Left lobe of liver (tissue), 2 donors: ENCODE measurements at regions not wholly inside any gene's neighbourhood (a gene's known extent, or its start where the extent isn't known, plus 50 kb on each side); places are given as distances from the start of the nearest gene placed in this dataset.
"Not testable (repeated sequence)": the region's sequence is repeated elsewhere in the genome, so short reads cannot be mapped to it uniquely, and the experiment has no call there.

Experiments
- ATAC-seq: fragments of 200-7000 bp; cut with Tn5 transposase; one replicate; pipeline ENCODE4 v1.9.1; 2020; ENCODE audit warnings: mild to moderate bottlenecking, moderate library complexity
- DNase-seq: peaks from one replicate; pipeline ENCODE4 v3.0.0-alpha.2; 2020; ENCODE audit warnings: low spot score
- donor health status: DM: no; HTN: no; CAD: no; lungs with moderate emphysema.
- donor health status: DM: no; HTN: yes; CAD: no.

DNA sequence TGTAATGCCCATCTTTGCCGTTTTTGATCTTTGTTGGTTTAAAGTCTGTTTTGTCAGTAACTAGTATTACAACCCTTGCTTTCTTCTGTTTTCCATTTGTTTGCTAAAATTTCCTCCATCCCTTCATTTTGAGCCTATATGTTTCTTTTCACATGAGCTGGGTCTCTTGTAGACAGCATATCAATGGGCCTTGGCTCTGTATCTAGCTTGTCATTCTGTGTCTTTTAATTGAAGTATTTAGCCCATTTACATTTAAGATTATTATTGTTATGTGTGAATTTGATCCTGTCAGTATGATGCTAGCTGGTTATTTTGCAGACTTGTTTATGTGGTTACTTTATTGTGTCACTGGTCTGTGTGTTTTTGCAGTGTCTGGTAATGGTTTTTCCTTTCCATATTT is 913.2 kb downstream of the TRHDE start:
- ATAC-seq = no peak
- no peak for DNase-seq

GRCh38 chr12:73186272-73186671 is 914.1 kb downstream of the TRHDE start:
- DNase-seq (no peak), ATAC-seq (no peak)

GRCh38 chr12:73187765-73188164 is 915.6 kb downstream of the TRHDE start:
- no peak for DNase-seq
- no peak for ATAC-seq

DNA sequence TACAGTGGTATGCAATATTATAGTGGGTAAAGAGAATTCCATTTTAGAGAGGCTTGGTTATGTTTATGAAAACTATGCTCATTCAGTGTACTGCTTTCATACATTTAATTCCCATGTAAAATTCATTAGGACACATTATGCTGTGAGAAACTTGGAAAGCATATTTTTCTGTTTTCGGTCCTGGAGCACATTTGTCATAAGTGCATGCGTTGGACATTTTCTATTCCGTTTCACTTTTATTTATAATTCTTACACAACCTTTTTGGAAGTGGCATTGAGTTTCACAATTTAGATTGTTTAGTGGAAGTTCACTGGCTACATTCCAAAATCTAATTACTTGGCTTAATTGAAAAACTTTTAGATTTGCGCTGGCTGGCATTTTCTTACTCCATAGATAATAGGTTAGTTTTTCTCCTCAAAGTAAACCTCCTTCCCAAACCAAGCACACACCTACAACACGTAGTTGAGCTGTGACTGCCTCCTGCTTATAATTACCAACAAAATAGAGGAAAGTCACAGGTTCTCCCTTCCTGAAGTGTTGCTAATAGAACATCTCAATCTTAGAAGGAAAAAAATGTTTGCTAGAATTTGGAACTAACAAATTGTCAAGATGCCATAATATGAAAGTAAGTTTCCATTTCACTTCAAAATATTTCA is 938.5 kb downstream of the TRHDE start:
- ATAC-seq (peak; percentile 64), DNase-seq (no peak)

- ATAC-seq (peak; percentile 66), DNase-seq (no peak)
Measured at GRCh38 chr12:73220951-73221350, 948.8 kb downstream of the TRHDE start.

DNA sequence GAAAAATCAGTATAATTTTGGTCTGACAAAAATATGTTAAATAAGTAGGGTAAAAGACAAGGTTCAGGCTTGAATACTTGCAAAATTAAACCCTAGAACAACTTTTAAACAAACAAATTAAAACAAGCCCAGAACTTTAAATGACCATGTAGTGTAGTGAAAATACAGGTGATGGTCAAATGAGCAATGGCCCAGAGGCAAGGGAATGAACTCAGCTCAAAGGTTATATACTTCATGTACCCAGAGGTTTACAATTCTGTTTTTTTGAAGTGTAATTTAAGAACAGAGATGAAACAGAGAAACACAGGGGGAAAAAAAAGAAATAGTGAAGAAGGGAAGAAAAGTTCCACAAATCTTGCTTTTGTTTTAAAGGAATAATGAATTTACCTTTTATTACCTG is 949.2 kb downstream of the TRHDE start:
- no peak for DNase-seq
- peak; percentile 70 for ATAC-seq

GRCh38 chr12:73221836-73222235 is 949.7 kb downstream of the TRHDE start:
- ATAC-seq (no peak), DNase-seq (no peak)

DNA sequence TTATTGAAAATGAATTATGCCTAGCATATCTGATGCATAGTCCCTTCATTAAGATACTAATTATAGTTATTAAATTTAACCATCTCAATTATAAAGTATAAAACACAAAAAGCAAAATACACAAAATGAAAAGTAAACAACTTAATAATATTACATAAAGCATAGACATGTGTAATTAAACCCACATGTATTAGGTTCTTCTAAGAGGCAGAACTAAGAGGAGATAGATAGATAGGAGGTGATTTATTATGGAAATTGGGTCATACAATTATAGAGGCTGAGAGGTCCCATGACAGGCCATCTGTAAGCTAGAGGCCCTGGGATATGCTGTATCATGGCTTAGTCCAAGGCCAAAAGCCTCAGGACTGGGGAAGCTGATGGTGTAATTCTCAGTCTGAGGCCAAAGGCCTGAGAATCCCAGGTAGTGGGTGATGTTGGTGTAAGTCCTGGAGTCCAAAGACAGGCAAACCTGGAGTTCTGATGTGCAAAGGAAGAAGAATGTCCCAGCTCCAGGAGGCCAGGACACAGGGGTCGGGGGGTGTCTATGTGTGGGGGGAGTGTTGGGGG is 953.3 kb downstream of the TRHDE start:
- DNase-seq = no peak
- ATAC-seq = peak; percentile 83

DNA sequence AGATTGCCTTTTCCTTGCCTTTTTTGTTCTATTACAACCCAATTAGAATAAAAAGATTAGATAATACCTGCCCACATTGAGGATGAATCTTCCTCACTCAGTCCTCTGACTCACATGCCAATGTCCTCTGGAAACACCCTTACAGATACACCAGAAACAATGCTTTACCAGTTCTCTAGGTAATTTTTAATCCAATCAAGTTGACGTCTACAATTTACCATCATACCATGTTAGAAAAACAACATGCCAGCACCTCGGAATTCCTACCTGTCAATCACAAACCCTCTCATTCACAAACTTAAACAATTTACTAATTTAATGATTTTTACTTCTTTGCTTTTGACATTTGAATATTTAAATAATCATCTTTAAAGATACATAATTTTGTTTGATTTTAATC is 953.8 kb downstream of the TRHDE start:
- ATAC-seq = peak; percentile 33

DNA sequence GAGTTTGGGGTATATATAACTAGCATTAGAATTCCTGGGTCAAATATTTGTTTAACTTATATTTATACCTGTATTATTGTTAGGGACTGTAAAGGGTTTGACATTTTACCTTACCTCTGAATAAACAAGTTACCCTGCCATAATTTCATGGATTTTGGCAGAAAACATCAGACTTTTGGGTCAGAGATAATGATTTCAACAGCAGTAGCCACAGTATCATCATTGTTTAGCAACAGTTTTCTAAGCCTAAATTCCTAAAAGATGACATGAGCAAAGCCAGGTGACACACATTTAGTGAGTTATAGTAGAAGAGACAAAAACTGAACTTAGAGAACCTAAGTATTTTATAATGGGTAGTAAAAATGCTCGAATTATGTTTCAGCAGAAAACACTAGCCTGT is 954.4 kb downstream of the TRHDE start:
- ATAC-seq (peak; percentile 81), DNase-seq (no peak)

More for the DNA sequence above, 953.8 kb downstream of the TRHDE start:
- DNase-seq = no peak

GRCh38 chr12:73228828-73229227 is 956.7 kb downstream of the TRHDE start:
- not testable (repeated sequence) for ATAC-seq, DNase-seq

DNA sequence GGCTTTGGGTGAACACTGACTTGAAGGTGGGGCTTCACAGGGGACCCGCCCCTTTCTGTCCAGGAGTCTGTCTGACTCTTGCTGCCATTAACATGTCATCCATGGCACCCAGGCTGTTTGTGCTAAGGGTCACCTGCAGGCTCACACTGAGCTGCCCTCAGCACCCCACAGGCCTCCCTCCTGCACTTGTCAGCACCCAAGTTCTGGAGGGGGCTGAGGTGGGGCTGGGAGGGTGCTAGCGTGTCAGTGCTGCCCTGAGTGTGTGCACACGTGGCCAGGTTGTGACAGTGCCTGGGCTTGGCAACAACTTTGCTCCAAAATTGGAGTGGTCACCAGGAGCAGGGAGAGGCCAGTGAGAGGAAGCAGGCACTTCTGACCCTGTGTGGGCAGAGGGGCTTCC is 963.2 kb downstream of the TRHDE start:
- ATAC-seq (no peak), DNase-seq (no peak)

DNA sequence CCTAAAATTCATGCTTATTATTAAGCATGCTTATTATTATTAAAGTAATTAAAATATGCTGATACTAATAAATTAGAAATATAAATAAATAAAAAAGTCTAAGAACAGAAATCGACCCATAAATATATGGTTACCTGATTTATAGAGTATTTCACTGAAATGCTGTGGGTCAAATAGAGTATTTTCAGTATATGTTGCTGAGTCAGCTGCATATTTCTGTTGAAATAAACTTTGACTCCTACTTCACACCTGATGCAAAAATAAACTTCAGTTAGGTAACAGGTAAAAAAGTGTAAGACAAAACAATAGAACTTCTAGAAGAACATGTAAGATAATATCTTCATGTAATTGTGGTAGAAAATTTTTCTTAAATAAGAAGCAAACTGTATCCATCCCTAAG is 967.9 kb downstream of the TRHDE start:
- ATAC-seq = no peak
- DNase-seq = no peak

GRCh38 chr12:73262788-73263381 is 990.7 kb downstream of the TRHDE start:
- ATAC-seq (peak; percentile 71), DNase-seq (no peak)

DNA sequence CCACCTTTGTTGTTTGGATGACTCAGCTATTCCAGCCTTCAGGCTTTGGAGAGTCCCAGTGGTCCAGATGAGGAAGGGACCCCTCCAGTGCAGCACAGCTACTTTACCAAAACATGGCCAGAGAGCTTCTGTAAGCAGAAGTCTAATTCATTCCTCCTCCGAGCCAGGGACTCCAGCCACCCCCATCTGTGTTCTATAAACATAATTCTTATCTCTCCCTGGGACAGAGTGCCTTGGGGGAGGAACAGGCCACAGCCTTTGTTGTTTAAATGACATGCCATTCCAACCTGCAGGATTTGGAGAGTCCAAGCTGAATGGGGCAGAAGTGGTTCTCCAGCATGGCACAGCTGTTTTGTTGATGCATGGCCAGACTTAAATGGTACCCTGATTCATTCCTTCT is 994.0 kb downstream of the TRHDE start:
- no peak for DNase-seq
- no peak for ATAC-seq

DNA sequence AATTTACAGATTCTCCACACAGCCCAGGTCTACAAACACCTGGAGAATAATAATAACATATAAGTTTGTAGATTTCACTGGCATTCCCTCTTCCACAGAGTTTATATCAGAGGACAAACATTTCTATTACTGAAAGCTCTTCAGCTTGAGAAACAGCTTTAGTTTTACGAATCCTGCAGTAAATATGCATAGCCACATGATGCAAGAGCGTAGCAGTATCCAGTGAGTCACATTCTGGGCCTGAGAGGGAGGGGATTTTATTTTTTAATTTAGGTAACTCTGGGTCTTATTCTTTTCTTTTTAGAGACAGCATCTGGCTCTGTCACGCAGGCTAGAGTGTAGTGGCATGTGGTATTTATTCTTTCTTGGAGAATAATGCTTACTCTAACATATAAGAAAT is 1002.8 kb downstream of the TRHDE start:
- no peak for DNase-seq
- no peak for ATAC-seq

GRCh38 chr12:73277971-73278370 is 1005.8 kb downstream of the TRHDE start:
- ATAC-seq (no peak), DNase-seq (no peak)

DNA sequence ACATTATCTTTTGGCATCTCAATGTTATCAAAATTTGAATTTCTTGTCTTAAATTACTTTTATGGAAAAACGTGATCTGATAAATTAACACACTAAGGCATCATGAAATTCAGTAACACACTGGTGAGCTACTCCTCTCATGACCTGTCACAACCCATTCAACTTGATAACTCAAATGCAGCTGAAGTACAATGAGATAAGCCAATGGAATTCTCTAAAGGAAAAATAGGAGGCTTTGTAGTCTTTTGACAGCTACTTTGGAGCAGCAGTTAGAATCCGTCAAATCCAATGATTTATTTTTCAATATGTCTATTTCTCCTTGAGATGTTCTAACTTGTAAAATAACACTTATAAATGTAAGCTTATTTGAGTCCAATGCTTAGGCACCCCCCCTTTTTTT is 1029.4 kb downstream of the TRHDE start:
- DNase-seq = no peak
- no peak for ATAC-seq

GRCh38 chr12:73307260-73307659 is 1035.1 kb downstream of the TRHDE start:
- DNase-seq (no peak), ATAC-seq (no peak)

DNA sequence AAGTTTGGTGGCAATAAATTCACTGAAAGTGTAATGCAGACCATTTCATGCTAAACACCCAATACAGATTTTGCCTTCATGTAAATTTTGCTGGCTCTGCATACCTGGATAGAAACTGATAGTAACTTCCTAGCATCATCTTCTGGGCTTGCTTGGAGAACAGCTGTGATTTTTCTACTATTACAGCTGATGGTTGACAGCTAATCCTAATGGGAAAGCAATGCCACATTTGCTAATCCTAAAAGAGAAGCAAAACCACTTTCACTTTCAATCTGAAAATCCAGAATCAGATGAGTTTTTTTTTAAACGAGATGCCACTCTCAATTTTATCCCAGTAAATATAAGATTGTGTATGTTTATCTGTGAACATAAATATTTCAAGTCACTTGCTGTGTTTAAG is 1035.9 kb downstream of the TRHDE start:
- peak; percentile 73 for ATAC-seq

DNA sequence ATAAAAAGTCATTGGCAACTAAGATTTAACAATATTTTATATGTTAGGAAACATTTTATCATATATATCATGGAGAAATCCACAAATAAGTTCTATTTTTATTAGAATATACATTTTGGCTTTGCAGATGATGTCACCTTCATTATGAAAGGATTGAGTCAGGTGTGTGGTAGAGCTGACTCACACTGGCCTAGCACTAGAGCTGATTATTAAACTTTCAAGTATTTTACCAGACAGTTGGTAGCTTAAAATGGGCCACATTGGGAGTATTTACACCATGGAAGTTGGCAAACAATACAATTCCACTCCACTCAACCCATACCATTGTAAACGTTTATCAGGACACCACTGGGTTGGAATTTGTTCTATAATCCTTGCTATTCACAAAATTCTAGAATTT is 1036.6 kb downstream of the TRHDE start:
- ATAC-seq = peak; percentile 59
- DNase-seq = no peak

More for the DNA sequence above, 1035.9 kb downstream of the TRHDE start:
- no peak for DNase-seq

GRCh38 chr12:73321319-73321718 is 1049.1 kb downstream of the TRHDE start:
- no peak for DNase-seq
- no peak for ATAC-seq

- ATAC-seq = no peak
- no peak for DNase-seq
Measured at GRCh38 chr12:73321776-73322175, 1049.6 kb downstream of the TRHDE start.
